Spleen (tissue), 11 donors: ENCODE measurements at regions not wholly inside any gene's neighbourhood (a gene's known extent, or its start where the extent isn't known, plus 50 kb on each side); places are given as distances from the start of the nearest gene placed in this dataset.

Source experiments
- DNase-seq: peaks from one replicate; pipeline ENCODE4 v3.0.0-alpha.2; 2020
- H3K27ac ChIP-seq, 8 donors: fragments of 200-600 bp; sonication (generic) in 7 of 8; 1 replicate in 4 of 8; 2 replicates in 4 of 8; pipeline versions ENCODE4 v1.5.0 to v1.8.0; 2016 to 2021; ENCODE audit warnings: inconsistent platforms in 4 of 8, mild to moderate bottlenecking in 4 of 8, moderate library complexity in 1 of 8
- H3K27me3 ChIP-seq, 7 donors: fragments of 200-600 bp; sonication (generic) in 6 of 7; replicated peaks in 1 of 7; 1 replicate in 4 of 7; 2 replicates in 3 of 7; pipeline versions ENCODE4 v1.5.0 to v1.8.0; 2016 to 2021; ENCODE audit warnings: inconsistent platforms in 3 of 7, mild to moderate bottlenecking in 1 of 7
- H3K36me3 ChIP-seq, 6 donors: fragments of 200-600 bp; sonication (generic) in 5 of 6; 1 replicate in 4 of 6; 2 replicates in 2 of 6; pipeline versions ENCODE4 v1.5.0 to v1.8.0; 2016 to 2021; ENCODE audit warnings: inconsistent platforms in 2 of 6
- H3K4me1 ChIP-seq, 6 donors: fragments of 200-600 bp; sonication (generic) in 5 of 6; 1 replicate in 3 of 6; 2 replicates in 3 of 6; pipeline versions ENCODE4 v1.5.0 to v1.8.0; 2016 to 2021; ENCODE audit warnings: inconsistent platforms in 3 of 6
- H3K4me3 ChIP-seq, 8 donors: fragments of 200-600 bp; sonication (generic) in 7 of 8; 1 replicate in 4 of 8; 2 replicates in 4 of 8; pipeline versions ENCODE4 v1.5.0 to v1.8.0; 2016 to 2021; ENCODE audit warnings: inconsistent platforms in 4 of 8, mild to moderate bottlenecking in 4 of 8, moderate library complexity in 2 of 8
- H3K9me3 ChIP-seq, 8 donors: fragments of 200-600 bp; sonication (generic) in 7 of 8; 1 replicate in 4 of 8; 2 replicates in 4 of 8; pipeline versions ENCODE4 v1.5.0 to v1.8.0; 2016 to 2021; ENCODE audit warnings: inconsistent platforms in 4 of 8
- POLR2A ChIP-seq, 3 donors: fragments of 450-650 bp; IDR thresholded peaks; one replicate each; pipeline ENCODE4 v1.5.1; 2017; ENCODE audit warnings: antibody characterized with exemption in 3 of 3, mild to moderate bottlenecking in 1 of 3
- POLR2AphosphoS5 ChIP-seq, 3 donors: sonication (generic); formaldehyde crosslinking; IDR thresholded peaks; one replicate each; pipeline ENCODE4 v1.5.1; 2017; ENCODE audit warnings: antibody characterized with exemption in 3 of 3
- WGBS, 5 donors: extraction: QIAGEN DNeasy Blood & Tissue Kit in 3 of 5; methylation state at CpG; one replicate each; pipeline versions ENCODE4 v1.1.5 to v1.1.7; 2013 to 2018; 5-methylcytosine and 5-hydroxymethylcytosine counted together
- intact Hi-C: fragments of 100-400 bp; cut with DNase I; formaldehyde crosslinking; loops from one replicate; pipeline ENCODE4 v1.15.0; 2023; ENCODE audit warnings: low total_unique reads
- TF ChIP-seq, protein P1 (sequence below), 11 experiments: fragments of 200-600 bp in 7 of 11; fragments of 450-650 bp in 4 of 11; sonication (generic) in 4 of 11; IDR thresholded peaks in 8 of 11; conservative IDR thresholded peaks in 3 of 11; 1 replicate in 7 of 11; 2 replicates in 4 of 11; pipeline versions ENCODE4 v1.4.0 to v1.8.0; 2016 to 2021; ENCODE audit warnings: antibody characterized with exemption in 11 of 11, inconsistent platforms in 4 of 11, mild to moderate bottlenecking in 1 of 11
- donor health status: healthy with polysubstance abuse.
- donor health status: DM: no; HTN: no; CAD: no; lungs with moderate emphysema.
- donor health status: DM: no; HTN: no; CAD: no.
- donor health status: Bipolar disorder and iron deficiency.
- donor health status: healthy.
- donor health status: DM: no; HTN: no; CAD: no.
- donor health status: DM: yes; HTN: yes; CAD: no.

GRCh38 chr10:71124921-71125748 is 87.2 kb upstream of the UNC5B start:
- peaks cover 0 to 10% (median 8%) of the 10 kb centered on the region in 8 donors for H3K9me3 ChIP-seq
- no peak for DNase-seq
- 90 to 96% (median 92%) methylated on average over 11 to 13 of the region's 13 CpGs for WGBS, 5 donors
- H3K4me1 ChIP-seq, result peaks cover 0 to 16% (median 4%) of the 10 kb centered on the region in 6 donors
- H3K36me3 ChIP-seq, result no peaks in the 10 kb centered on the region
- intact Hi-C loops, result no loop called here
- peaks cover 0 to 23% (median 0%) of the 10 kb centered on the region in 7 donors for H3K27me3 ChIP-seq
- no peak overlapping the region for H3K27ac ChIP-seq
- TF ChIP-seq, protein P1, sequence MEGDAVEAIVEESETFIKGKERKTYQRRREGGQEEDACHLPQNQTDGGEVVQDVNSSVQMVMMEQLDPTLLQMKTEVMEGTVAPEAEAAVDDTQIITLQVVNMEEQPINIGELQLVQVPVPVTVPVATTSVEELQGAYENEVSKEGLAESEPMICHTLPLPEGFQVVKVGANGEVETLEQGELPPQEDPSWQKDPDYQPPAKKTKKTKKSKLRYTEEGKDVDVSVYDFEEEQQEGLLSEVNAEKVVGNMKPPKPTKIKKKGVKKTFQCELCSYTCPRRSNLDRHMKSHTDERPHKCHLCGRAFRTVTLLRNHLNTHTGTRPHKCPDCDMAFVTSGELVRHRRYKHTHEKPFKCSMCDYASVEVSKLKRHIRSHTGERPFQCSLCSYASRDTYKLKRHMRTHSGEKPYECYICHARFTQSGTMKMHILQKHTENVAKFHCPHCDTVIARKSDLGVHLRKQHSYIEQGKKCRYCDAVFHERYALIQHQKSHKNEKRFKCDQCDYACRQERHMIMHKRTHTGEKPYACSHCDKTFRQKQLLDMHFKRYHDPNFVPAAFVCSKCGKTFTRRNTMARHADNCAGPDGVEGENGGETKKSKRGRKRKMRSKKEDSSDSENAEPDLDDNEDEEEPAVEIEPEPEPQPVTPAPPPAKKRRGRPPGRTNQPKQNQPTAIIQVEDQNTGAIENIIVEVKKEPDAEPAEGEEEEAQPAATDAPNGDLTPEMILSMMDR (IDR thresholded peaks at IDR 0.05 in 8 of 11, conservative IDR thresholded peaks at IDR 0.05 in 3 of 11), result no peak
- TF ChIP-seq POLR2AphosphoS5 (IDR thresholded peaks at IDR 0.05), result no peak
- TF ChIP-seq POLR2A (IDR thresholded peaks at IDR 0.05), result no peak
- no peak overlapping the region for H3K4me3 ChIP-seq

- no peak overlapping the region for H3K4me3 ChIP-seq
- WGBS, 5 donors, result 77 to 88% (median 83%) methylated on average over 4 of the region's 4 CpGs
- H3K36me3 ChIP-seq, result no peaks in the 10 kb centered on the region
- no peak for DNase-seq
- H3K9me3 ChIP-seq, result peaks cover 0 to 4% (median 2%) of the 10 kb centered on the region in 8 donors
- intact Hi-C loops, result no loop called here
- no peak overlapping the region for H3K27ac ChIP-seq
- H3K4me1 ChIP-seq, result peaks cover 0 to 16% (median 4%) of the 10 kb centered on the region in 6 donors
- peaks cover 0 to 23% (median 0%) of the 10 kb centered on the region in 7 donors for H3K27me3 ChIP-seq
- TF ChIP-seq POLR2AphosphoS5 (IDR thresholded peaks at IDR 0.05), result no peak
- TF ChIP-seq, protein P1 (IDR thresholded peaks at IDR 0.05 in 8 of 11, conservative IDR thresholded peaks at IDR 0.05 in 3 of 11), result no peak
- TF ChIP-seq POLR2A (IDR thresholded peaks at IDR 0.05), result no peak
Measured at GRCh38 chr10:71125749-71126107, 86.6 kb upstream of the UNC5B start.

DNA sequence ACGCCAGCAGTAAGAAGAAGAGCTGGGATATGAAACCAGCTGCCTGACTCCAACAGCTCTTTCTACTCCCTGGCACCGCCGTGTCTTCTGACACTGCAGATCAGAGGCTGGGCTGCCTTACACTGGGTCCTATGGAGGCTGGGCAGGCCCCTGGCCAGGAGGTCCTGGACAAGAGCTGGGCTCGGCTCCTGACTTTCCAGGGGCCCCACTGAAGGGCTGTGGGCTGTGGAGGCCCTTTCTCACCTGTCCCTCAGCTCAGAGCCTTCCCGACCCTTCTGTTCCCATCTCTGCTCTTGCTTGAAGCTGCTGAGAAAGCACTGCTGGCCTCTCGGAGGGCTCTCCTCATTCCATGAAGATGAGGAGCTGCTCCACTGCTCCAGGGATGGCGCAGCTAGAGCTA is 85.9 kb upstream of the UNC5B start:
- WGBS, 5 donors, result 68 to 97% (median 87%) methylated on average over 7 of the region's 7 CpGs
- no peaks in the 10 kb centered on the region for H3K36me3 ChIP-seq
- intact Hi-C loops, result no loop called here

GRCh38 chr10:71127104-71127503 is 85.3 kb upstream of the UNC5B start:
- intact Hi-C loops, result no loop called here
- Histone ChIP-seq H3K9me3 (no peaks in the 10 kb centered on the region), H3K36me3 (no peaks in the 10 kb centered on the region), H3K27ac (no peak overlapping the region), H3K27me3 (peaks cover 0 to 26% (median 0%) of the 10 kb centered on the region in 7 donors), H3K4me3 (no peak overlapping the region), H3K4me1 (peaks cover 0 to 19% (median 8%) of the 10 kb centered on the region in 6 donors)
- TF ChIP-seq POLR2A (IDR thresholded peaks at IDR 0.05), result no peak
- no peak for TF ChIP-seq POLR2AphosphoS5 (IDR thresholded peaks at IDR 0.05)
- TF ChIP-seq, protein P1 (IDR thresholded peaks at IDR 0.05 in 8 of 11, conservative IDR thresholded peaks at IDR 0.05 in 3 of 11), result no peak
- 84 to 97% (median 88%) methylated on average over 5 of the region's 5 CpGs for WGBS, 5 donors
- no peak for DNase-seq

More for the DNA sequence above, 85.9 kb upstream of the UNC5B start:
- Histone ChIP-seq H3K27ac (no peak overlapping the region), H3K4me1 (peaks cover 0 to 16% (median 4%) of the 10 kb centered on the region in 6 donors), H3K4me3 (no peak overlapping the region), H3K27me3 (peaks cover 0 to 23% (median 0%) of the 10 kb centered on the region in 7 donors), H3K9me3 (no peaks in the 10 kb centered on the region)
- DNase-seq, result no peak
- no peak for TF ChIP-seq POLR2A (IDR thresholded peaks at IDR 0.05)
- TF ChIP-seq POLR2AphosphoS5 (IDR thresholded peaks at IDR 0.05), result no peak
- TF ChIP-seq, protein P1 (IDR thresholded peaks at IDR 0.05 in 8 of 11, conservative IDR thresholded peaks at IDR 0.05 in 3 of 11), result no peak
